ENCODE measurements at regions not wholly inside any gene's neighbourhood (a gene's known extent, or its start where the extent isn't known, plus 50 kb on each side); places are given as distances from the start of the nearest gene placed in this dataset.

DNA sequence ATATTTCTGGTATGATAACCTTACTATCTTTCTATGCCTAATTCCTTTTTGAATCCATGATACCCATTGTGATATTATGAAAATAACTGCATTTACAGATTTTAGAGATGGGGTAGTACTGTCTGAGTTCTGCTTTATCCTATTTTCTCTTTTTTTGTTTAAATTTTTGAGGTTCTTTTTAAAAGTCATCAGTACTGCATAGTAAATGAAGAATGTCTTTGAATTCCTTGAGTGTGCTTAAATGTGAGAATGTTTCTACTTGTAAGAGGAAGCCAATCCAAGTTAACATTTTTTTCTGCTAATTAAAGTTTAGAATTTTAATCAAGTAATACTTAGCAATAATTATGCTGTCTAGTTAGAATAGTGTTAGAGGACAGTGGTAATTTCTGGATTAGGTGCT, 474.6 kb downstream of the PCNX1 start:
- no peaks in the 10 kb centered on the region for H3K27me3 ChIP-seq
- TF ChIP-seq CTCF (IDR thresholded peaks at IDR 0.05) = no peak
- TF ChIP-seq POLR2A (IDR thresholded peaks at IDR 0.05) = no peak
- no peaks in the 10 kb centered on the region for H3K9me3 ChIP-seq
- no peak overlapping the region for H3K4me3 ChIP-seq
- intact Hi-C loops (cut with DNase I) = no loop called here
- no peak overlapping the region for H3K27ac ChIP-seq
- ATAC-seq (no peak), DNase-seq (no peak)
- H3K4me1 ChIP-seq = peaks cover 30% of the 10 kb centered on the region
- H3K36me3 ChIP-seq (replicated peaks in 1 of 2; ENCODE audit: insufficient read depth in 1 of 2, low read depth in 2 of 2) = no peaks in the 10 kb centered on the region

DNA sequence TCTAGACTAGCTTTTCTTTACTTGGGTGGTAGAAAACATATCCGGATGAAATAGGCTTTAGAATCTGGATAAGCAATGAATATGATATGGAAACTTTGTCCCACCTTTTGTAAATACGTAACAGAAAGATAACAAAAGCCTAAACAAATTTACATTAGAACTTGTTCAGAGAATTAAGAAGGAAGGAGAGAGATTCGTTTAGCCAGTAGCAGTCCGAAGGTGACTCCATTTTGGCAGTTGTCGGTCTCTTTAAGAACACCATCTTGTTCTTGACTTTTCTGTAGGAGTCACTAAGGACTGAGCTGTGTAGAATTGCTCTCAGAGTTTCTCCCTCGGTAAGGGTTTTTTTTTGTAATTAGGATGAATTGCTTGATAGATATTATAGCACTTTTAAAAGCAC, 475.1 kb downstream of the PCNX1 start:
- Histone ChIP-seq H3K4me1 (peaks cover 30% of the 10 kb centered on the region), H3K4me3 (no peak overlapping the region), H3K27ac (no peak overlapping the region), H3K27me3 (no peaks in the 10 kb centered on the region), H3K36me3 (replicated peaks in 1 of 2; ENCODE audit: insufficient read depth in 1 of 2, low read depth in 2 of 2) (no peaks in the 10 kb centered on the region), H3K9me3 (no peaks in the 10 kb centered on the region)
- DNase-seq = no peak
- intact Hi-C loops (cut with DNase I) = no loop called here
- ATAC-seq = no peak
- WGBS, 2 donors = 41 to 51% methylated on average over 6 of the region's 6 CpGs
- TF ChIP-seq POLR2A (IDR thresholded peaks at IDR 0.05) = no peak
- no peak for TF ChIP-seq CTCF (IDR thresholded peaks at IDR 0.05)

DNA sequence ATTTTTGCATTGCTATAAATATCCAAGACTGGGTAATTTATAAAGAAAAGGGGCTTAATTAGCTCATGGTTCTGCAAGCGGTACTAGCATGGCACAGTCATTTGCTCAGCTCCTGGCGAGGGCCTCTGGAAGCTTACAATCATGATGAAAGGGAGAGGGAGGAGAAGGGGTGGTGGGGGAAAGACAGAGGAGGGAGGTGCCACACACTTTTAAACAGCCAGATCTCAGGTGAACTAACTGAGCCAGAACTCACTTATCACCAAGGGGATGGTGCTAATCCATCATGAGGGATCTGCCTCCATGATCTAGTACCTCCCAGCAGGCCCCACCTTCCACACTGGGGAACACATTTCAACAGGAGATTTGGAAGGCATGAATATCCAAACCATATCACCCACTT, 476.3 kb downstream of the PCNX1 start:
- Histone ChIP-seq H3K9me3 (no peaks in the 10 kb centered on the region), H3K4me1 (peaks cover 30% of the 10 kb centered on the region), H3K27ac (peak overlapping the region; percentile 21 to 58 (median 29)), H3K36me3 (replicated peaks in 1 of 2; ENCODE audit: insufficient read depth in 1 of 2, low read depth in 2 of 2) (no peaks in the 10 kb centered on the region), H3K4me3 (no peak overlapping the region), H3K27me3 (no peaks in the 10 kb centered on the region)
- intact Hi-C loops (cut with DNase I) = no loop called here
- TF ChIP-seq POLR2A (IDR thresholded peaks at IDR 0.05) (no peak), CTCF (IDR thresholded peaks at IDR 0.05) (no peak)
- ATAC-seq = no peak
- WGBS, 2 donors = 80 to 84% methylated on average over 2 of the region's 2 CpGs
- DNase-seq = no peak

DNA sequence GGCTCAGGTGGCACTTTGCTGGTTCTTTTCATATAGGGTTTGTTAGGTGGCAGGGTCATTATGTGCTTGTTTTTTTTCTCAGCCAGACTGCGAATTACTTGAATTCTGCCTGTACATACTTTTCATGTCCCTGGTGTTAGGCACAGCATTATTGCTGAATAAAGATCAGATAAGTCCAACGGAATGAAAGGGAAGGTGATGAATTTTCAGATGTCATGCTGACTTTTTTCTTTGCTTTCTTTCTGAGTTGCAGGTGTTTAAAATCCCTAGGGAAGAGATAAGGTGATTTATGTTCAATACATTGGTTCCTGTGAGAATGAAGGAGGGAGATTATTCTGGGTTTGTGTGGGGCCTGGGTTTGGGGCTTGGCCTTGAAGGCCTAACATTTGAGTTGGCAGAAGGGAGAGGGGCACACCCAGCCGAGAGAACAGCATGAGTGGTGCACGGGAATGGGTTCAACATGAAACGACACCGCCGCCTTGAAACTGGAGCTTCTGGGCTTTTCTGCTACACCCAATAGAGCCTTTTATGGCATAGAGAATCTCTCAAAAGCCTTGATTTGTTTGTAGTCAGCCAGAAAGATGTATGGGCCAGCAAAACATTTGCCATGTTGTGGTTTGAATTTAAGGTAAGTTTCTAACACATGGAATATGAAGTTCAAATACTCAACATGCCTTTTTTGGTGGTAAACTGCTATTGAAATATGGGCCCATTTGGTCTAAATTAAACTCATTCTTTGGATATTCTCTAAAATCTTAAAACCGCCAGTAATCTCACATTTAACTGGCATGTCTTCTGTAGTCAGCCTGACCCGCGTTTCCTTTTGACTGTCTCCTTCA, 477.0 kb downstream of the PCNX1 start:
- no peaks in the 10 kb centered on the region for H3K36me3 ChIP-seq (replicated peaks in 1 of 2; ENCODE audit: insufficient read depth in 1 of 2, low read depth in 2 of 2)
- peaks cover 30% of the 10 kb centered on the region for H3K4me1 ChIP-seq
- H3K27me3 ChIP-seq = no peaks in the 10 kb centered on the region
- no peak for TF ChIP-seq POLR2A (IDR thresholded peaks at IDR 0.05)
- TF ChIP-seq CTCF (IDR thresholded peaks at IDR 0.05) = no peak
- H3K27ac ChIP-seq = peak overlapping the region; percentile 21 to 58 (median 29)
- H3K4me3 ChIP-seq = no peak overlapping the region
- peak; percentile 37 to 82 (median 68) for DNase-seq
- ATAC-seq = peak; percentile 72
- H3K9me3 ChIP-seq = no peaks in the 10 kb centered on the region
- 35 to 48% methylated on average over 10 of the region's 10 CpGs for WGBS, 2 donors
- intact Hi-C loops (cut with DNase I) = no loop called here

- H3K27me3 ChIP-seq = no peaks in the 10 kb centered on the region
- no peak for DNase-seq
- intact Hi-C loops (cut with DNase I) = no loop called here
- H3K27ac ChIP-seq = no peak overlapping the region
- no peak for ATAC-seq
- no peaks in the 10 kb centered on the region for H3K9me3 ChIP-seq
- peaks cover 23% of the 10 kb centered on the region for H3K4me1 ChIP-seq
- no peak for TF ChIP-seq POLR2A (IDR thresholded peaks at IDR 0.05)
- TF ChIP-seq CTCF (IDR thresholded peaks at IDR 0.05) = no peak
- no peaks in the 10 kb centered on the region for H3K36me3 ChIP-seq (replicated peaks in 1 of 2; ENCODE audit: insufficient read depth in 1 of 2, low read depth in 2 of 2)
- H3K4me3 ChIP-seq = no peak overlapping the region
- 87 to 93% methylated on average over 3 of the region's 3 CpGs for WGBS, 2 donors
These were observed 480.5 kb downstream of the PCNX1 start for GRCh38 chr14:71387753-71388152.

Measured in body of pancreas (tissue), 4 donors.